HG03520 (cell line): ENCODE measurements at regions not wholly inside any gene's neighbourhood (a gene's known extent, or its start where the extent isn't known, plus 50 kb on each side); places are given as distances from the start of the nearest gene placed in this dataset.
"Not testable (repeated sequence)": the region's sequence is repeated elsewhere in the genome, so short reads cannot be mapped to it uniquely, and the experiment has no call there.

Source experiments
- ATAC-seq: cut with Tn5 transposase; IDR thresholded peaks from one replicate; pipeline ENCODE4 v1.9.1; 2021; ENCODE audit warnings: mild to moderate bottlenecking, moderate library complexity; ENCODE audit not compliant: unreplicated experiment

DNA sequence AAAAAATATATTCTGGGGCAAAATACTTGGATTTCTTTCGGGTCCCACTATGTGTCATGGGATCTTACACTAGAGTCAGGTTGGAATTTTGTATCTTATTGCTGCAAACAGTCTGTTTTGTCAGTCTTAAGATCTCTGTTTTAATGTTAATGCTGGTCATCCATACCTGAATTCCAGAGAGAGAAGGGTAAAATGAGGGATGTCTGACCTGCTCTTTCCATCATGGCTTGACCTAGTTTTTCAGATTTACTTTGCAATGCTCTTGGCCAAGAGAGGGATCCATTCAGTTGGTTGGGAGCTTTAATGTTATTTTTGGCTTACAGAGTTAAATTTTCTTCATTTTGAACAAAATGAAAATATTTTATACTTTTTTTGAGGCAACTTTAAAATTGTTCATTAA is 117.2 kb downstream of the CASP12 start:
- no peak for ATAC-seq

DNA sequence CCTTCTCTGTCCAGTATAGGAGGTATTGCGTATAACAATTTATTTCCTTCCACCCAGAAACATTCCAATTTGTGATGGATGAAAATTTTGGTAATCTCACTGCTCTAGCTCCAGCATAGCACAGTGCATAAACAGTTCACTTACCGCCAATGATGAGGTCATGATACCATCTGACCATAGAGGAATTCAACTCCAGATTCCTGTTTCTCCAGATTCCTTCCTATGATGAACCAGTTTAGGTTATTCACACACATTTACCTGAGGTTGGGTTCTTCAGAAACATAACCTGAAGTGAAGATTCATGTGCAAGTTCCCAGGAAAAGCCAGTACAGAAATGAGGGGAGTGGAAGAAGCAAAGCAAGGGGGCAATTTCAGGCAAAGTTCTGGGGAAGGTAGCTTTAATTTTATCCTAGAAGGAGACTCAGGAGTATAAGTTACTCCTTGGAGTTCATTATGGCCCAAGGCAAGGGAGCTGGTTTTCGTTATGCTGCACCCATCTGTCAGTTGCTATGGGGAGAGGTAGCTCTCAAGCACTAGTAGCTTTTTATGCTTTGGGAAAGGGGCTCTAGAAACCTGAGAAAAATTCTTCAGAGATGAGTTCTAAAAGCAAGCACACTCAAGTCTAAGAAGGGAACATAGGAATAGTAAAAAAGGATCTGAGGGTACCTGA is 121.6 kb downstream of the CASP12 start:
- ATAC-seq = no peak

DNA sequence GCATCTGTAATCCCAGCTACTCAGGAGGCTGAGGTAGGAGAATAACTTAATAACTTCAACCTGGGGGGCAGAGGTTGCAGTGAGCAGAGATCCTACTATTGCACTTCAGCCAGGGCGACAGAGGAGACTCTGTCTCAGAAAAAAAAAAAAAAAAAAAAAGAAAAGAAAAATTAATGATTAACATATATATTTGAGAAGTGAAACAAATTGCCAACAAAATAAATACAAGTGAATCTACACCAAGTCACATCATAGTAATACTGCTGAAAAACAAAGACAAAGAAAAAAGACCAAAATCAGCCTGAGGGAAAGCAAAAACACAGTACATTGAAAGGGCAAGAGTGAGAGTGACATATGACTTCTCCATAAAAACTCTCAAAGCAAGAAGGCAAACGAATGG is 123.7 kb downstream of the CASP12 start:
- ATAC-seq = no peak

DNA sequence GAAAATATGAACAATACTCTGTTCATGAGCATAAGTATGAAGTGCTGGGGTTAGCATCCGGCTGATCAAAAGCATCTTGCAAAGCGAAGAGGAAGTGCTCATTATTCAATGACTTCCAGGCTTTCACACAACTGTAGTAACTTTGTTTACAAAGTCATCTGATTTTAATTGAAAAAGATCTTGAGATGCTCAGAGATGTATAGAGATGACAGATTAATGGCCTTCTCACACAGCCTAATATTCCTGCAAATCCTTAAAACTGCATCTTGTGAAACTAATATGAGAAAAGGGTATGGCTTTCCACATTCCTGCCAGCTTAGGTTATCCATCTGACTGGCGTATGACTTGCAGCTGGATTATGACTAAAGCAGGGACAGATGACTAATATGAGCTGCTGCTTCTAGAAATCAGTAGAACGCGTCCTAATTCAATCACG is 125.4 kb downstream of the CASP12 start:
- ATAC-seq = no peak

DNA sequence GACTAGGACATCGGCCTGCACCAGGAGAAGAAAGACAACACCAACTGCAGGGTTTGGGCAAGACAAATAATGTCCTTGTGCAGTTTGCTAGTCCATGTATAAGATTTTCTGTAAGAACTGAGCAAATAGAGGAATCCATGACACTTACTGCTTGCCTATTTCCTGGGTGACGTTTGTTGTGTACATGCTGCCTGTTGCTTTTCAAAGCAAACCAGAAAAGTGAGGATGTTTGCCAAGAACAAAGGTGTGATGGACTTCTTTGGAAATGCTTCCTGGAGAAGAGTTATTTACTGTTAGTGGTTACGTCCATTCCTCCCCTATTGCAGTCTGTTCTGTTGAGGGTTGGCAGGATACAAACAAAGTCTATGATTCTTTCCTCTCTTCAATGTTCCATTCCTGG is 126.5 kb downstream of the CASP12 start:
- no peak for ATAC-seq

DNA sequence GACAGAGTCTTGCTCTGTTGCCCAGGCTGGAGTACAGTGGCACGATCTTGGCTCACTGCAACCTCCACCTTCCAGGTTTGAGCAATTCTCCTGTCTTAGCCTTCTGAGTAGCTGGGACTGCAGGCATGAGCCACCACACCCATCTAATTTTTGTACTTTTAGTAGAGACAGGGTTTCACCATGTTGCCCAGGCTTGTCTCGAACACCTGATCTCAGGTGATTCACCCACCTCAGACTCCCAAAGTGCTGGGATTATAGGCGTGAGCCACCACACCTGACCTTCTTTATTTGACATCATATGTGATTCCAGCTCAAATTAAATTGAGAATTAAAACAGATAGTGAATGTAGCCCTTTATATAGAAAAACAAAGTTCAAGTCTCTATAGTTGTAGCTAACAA is 127.2 kb downstream of the CASP12 start:
- not testable (repeated sequence) for ATAC-seq

DNA sequence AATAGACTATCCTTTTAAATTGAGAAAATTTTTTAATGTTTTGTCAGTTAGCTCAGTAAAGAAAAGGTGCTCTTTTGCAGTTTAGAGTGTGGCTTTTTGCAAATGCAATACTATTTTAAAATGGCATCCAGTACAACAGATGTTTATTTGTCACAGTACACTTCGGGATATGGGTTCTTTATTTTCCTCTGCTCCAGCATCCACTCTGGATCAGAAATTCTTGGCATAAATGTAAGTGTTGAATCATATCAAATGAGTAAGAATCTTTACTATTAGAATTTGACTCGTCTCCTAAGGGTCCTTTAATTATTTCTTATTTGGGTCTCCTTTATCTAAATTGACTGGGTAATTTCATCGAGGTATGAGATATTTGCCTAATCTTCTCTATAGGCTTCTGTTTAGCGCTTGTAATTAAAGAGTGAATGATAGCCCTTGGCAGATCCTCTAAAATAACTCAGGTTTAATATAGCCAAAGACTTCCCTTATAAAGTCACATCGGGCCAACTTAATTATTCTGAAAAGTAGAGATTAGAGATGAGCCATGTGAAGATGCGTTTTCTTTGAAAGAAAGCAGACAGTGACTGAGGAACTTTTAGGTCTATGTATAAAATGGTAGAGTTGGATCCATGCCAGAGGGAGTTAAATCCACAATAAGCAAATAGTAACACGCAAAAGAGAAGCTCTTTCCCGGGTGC is 132.7 kb downstream of the CASP12 start:
- ATAC-seq = no peak

DNA sequence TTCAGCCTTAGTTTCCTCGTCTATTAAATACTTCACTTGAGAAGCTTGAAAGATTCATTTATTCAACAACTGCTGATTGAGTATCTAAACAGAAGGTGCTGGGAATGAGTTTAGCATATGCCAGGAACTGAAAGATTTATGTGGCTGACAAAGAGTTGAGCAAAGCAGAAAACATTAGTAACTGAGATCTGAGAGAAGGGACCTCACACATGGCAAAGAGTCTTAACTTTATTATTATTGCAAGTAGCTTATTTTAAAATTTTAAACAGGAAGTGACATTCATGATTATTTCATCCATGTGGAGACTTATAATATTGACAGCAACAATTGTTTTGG is 133.6 kb downstream of the CASP12 start:
- peak; percentile 32 for ATAC-seq

DNA sequence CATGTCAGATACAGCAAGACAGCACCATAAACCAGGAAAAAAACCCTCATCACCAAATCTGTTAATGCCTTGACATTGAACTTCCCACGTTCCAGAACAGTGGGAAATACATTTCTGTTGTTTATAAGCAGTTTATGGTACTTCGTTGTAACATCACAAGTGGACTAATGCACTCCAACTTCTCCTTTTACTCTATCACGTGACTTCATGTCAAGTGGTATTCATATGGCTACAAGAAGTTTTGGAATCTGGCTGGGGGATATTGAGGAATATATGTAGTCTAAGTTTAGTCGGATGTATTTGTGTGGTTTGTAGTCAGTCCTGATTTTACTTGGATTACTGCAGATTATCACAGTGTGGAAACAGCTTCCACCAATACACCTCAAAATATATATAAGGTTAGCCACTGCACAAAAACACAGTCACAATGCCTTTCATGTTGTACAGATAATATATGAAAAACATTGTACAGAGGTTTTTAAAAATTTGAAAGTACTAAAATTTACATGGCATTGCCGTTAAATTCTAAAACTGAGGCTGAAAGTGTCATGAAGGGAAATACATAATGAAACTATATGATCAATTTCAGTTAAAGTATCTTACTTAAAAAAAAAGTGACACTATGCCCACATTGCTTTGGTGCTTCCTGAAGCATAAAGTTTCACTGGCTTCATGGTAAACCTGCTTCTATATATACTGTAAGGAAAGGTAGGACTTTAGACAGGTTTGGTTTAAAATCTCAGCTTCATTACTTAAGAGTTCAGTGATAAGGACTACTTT is 134.1 kb downstream of the CASP12 start:
- ATAC-seq = peak; percentile 41

DNA sequence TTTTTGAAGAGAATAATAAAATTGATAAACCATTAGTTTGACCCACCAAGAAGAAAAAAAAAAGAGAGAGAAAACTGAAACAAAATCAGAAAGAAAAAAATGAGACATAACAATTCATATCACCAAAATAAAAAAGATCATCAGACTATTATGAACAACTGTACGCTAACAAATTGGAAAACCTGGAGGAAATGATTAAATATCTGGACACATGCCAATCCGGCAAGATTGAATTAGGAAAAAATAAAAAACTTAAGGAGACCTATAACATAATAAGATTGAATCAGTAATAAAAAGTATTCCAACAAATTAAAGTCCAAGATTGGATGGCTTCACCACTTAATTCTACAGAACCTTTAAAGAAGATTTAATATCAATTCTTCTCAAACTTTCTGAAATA is 136.7 kb downstream of the CASP12 start:
- no peak for ATAC-seq

DNA sequence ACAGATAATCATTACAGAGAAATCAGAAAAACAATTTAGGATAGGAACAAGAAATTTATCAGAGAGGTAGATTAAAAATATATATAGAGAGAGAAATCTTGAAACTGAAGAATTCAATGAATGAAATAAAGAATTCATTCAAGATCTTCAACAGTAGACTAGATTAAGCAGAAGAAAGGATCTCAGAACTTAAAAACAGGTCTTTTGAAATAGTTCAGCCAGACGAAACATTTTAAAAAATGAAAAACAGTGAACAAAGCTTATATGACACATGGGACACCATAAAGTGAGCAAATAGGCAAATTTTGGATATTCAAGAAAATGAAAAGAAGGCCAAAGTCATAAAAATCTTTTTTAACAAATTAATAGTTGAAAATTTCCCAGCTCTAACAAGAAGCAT is 138.8 kb downstream of the CASP12 start:
- ATAC-seq = no peak

DNA sequence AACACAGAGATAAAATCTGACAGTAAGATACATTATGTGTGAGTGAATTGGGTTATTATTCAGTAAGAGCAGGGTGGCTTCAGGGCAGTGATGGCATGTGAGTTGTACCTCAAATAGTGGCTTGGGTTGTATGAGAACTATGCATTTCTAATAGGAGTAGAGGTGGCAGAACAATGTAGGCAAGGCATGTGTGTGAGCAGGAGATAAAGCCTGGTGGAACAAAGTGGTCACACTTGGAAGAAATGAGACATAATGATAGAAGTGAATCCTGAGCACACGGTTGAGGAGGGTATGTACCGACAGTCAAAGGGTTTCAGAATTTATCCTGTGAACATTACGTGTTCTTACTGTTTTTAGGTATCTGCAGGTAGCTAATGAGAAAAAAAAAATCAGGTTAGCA is 159.3 kb downstream of the CASP12 start:
- ATAC-seq = no peak

DNA sequence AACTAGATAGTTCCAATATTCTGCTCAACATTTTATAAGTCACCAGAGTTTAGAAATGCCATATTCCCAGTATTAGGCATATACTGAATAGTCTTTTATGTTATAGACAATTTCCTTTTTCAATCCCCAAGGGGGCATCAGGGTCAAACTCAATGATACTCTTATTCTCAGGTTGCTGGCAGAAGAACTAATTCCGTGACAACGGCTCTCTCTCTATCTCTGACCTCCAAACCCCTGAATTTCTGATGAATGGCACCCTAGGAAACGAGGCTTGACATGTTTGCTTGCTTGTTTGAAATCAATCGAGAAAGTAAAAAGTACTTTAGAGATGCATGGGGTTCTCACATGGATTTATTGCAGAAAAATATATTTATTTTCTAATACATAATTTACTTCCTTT is 160.1 kb downstream of the CASP12 start:
- ATAC-seq = no peak

DNA sequence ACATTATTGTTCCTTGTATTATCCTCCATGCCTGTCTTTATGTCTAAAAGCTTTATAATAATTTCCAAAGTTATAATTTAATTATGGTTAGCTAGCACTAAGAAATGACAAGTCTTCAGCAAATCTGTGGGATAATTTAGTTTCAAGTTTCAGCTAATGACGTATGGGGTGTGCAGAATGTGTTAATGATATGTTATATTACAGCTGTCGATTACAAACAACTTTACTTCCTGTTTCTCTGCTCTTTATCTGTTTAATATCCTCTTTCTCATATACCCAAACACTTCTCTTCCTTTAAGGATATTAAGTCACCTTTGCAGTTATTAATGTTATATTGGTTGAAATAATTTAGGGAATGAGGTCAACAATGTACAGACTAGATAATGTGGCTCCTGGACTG is 161.8 kb downstream of the CASP12 start:
- no peak for ATAC-seq

DNA sequence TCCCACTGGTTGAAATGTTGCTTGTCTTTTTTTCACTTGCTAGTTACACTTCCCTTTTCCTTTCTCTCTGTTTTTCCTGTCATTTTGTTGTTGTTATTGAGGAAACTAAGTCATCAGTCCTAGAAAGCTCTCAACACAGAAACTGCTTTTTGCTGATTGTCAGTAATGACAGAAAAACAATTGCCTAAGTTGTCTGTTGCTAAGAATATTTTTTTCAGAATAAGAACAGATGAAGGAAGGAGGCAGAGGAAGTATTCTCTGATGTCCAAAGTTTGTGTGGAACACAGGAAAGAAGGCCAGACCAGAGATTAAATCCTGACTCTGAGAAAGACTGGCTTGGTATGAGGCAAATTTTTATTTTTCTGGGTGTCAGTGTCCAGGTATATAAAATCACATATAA is 163.3 kb downstream of the CASP12 start:
- no peak for ATAC-seq

DNA sequence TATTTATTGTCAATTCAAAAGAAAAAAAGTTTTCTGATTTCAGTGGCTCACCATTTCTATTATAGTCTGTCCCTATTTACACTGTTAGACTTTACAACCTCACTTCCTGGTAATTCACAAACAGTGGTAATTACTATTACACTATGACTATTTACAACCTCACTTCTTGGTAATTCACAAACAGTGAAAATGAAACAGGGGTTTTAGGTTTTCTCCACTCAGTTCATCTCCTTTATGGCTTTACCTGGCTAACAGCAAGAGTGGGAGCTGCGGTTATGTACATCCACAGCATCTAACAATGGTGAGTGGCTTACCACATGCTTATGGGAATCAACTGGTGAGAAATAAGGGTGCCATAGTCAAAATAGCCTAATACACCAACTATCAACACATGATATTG is 166.4 kb downstream of the CASP12 start:
- no peak for ATAC-seq

DNA sequence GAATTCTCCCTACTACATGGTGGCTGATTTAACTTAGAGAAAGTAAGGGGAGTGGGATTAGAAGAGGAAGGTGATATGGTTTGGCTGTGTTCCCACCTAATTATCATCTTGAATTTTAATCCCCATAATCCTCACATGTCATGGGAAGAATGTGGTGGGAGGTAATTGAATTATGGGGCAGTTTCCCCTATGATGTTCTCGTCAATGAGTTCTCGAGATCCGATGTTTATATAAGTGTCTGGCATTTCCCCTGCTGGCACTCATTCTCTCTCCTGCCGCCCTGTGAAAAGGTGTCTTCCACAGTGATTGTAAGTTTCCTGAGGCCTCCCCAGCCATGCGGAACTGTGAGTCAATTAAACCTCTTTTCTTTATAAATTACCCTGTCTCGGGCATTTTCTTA is 169.3 kb downstream of the CASP12 start:
- ATAC-seq = no peak

DNA sequence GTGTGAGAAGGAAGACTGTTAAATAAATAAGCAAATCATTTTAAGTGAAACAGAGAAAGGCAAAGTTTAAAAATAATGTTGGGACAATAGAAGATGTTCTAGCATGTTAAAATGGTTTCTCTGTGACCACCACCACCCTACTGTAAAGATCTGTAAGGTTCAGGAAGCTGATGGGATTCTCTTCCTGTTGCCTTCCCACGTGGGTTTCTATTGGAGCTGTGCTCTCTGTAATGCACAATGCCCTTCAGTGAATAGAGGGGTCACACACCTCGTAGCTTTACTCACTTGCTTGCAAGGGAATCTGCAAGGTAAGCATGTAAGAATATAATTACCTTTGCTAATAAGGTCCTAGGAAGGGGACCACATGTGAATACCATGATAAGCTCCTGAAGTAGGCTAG is 170.5 kb downstream of the CASP12 start:
- no peak for ATAC-seq

DNA sequence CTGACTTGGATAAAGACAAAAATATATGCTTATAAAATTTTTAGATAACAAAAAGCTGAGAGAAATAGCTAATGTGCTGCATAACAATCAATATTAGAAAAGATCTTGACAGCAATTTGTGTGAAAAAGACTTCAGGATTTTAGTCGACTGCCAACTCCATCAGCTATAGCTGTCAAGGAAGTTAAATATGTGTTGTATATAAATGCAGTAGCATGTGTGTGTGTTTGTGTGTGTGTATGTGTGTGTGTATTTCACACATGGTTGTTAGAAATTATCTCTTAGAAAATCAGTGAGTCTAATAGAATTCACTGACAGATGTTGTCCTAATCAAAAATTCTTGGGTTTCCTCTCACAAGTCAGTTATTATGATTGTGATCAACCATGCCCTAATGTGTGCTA is 171.2 kb downstream of the CASP12 start:
- ATAC-seq = no peak

DNA sequence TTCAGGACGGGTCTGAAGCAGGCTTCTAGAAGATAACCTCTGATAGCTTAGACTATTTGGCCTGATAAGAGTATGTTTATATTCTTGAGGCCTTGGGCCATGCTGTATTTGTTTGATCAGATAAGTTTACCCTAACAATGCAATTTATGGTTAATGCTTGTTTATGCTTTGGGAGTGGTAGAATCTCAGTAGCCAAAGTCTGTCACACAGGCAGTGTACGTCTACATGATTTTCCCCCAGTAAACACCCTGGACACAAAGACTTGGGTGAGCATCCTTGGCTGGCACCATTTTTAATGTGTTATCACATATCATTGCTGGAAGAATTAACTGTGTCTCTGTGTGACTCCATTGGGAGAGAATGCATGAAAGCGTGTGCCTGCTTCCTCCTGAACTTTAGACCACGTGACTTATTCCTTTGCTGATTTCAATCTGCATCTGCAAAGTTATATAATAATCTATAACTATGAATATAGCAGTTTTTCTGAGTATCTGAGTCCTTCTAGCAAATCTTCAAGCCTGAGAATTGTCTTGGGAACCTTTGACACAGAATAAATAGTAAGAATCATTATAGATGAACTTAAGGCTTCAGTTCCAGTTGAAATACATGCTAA is 172.4 kb downstream of the CASP12 start:
- ATAC-seq = no peak

DNA sequence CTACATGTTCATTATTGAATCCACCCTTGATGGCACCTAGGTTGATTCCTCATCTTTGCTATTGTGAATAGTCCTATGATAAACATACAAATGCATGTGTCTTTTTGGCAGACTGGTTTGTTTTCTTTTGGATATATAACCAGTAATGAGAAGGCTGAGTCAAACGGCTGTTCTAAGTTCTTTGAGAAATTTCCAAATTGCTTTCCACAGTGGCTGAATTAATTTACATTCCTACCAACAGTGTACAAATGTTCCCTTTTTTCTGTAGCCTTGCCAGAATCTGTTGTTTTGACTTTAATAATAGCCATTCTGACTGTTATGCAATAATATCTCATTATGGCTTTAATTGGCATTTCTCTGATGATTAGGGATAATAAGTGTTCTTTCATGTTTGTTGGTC is 184.9 kb downstream of the CASP12 start:
- no peak for ATAC-seq
